Nephron (organoid): ENCODE measurements at regions not wholly inside any gene's neighbourhood (a gene's known extent, or its start where the extent isn't known, plus 50 kb on each side); places are given as distances from the start of the nearest gene placed in this dataset.

Experiments used
- H3K27ac Mint-ChIP-seq, 3 experiments: 2 replicates each; pipeline ENCODE4 v1.8.0; 2020; ENCODE audit warnings: mixed read lengths in 3 of 3, mild to moderate bottlenecking in 2 of 3, moderate library complexity in 1 of 3
- H3K27me3 Mint-ChIP-seq: 2 replicates; pipeline ENCODE4 v1.8.0; 2021; ENCODE audit warnings: low read depth, mild to moderate bottlenecking, moderate library complexity, mixed read lengths
- H3K36me3 Mint-ChIP-seq: 2 replicates; pipeline ENCODE4 v1.8.0; 2020; ENCODE audit warnings: low read depth, mixed read lengths
- H3K4me1 Mint-ChIP-seq: 2 replicates; pipeline ENCODE4 v1.8.0; 2020; ENCODE audit warnings: mixed read lengths
- H3K4me3 Mint-ChIP-seq, 3 experiments: 2 replicates each; pipeline ENCODE4 v1.8.0; 2020; ENCODE audit warnings: mild to moderate bottlenecking in 3 of 3, mixed read lengths in 3 of 3, moderate library complexity in 2 of 3
- H3K9me3 Mint-ChIP-seq: 2 replicates; pipeline ENCODE4 v1.8.0; 2020; ENCODE audit warnings: mixed read lengths
- TF ChIP-seq, protein P1 (sequence below), 3 experiments: fragments of 200-600 bp; sonication (generic); IDR thresholded peaks; one replicate each; pipeline ENCODE4 v1.5.0; 2021; ENCODE audit warnings: antibody characterized with exemption in 3 of 3; ENCODE audit not compliant: unreplicated experiment in 3 of 3

DNA sequence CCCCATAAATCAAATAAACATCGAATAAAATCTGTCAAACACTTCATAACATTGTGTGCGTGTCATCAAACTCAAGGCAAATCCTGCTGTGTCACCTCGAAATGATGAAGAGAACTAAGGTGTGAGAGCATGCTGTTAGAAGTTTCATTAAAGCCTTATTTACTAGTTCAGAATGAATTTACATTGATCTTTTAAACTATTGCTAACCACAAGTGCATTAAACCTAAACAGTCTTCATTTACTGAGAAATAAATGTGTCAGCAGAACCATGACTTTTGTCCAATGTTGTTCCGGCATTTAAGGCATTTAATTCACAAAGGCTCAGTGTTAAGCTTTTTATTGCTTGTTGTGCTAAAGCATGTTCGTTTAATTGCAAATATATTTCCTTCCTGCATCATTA, 474.4 kb downstream of the SETD4 start:
- H3K4me1 Mint-ChIP-seq = no peaks in the 10 kb centered on the region
- no peaks in the 10 kb centered on the region for H3K36me3 Mint-ChIP-seq
- TF ChIP-seq, protein P1, sequence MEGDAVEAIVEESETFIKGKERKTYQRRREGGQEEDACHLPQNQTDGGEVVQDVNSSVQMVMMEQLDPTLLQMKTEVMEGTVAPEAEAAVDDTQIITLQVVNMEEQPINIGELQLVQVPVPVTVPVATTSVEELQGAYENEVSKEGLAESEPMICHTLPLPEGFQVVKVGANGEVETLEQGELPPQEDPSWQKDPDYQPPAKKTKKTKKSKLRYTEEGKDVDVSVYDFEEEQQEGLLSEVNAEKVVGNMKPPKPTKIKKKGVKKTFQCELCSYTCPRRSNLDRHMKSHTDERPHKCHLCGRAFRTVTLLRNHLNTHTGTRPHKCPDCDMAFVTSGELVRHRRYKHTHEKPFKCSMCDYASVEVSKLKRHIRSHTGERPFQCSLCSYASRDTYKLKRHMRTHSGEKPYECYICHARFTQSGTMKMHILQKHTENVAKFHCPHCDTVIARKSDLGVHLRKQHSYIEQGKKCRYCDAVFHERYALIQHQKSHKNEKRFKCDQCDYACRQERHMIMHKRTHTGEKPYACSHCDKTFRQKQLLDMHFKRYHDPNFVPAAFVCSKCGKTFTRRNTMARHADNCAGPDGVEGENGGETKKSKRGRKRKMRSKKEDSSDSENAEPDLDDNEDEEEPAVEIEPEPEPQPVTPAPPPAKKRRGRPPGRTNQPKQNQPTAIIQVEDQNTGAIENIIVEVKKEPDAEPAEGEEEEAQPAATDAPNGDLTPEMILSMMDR (IDR thresholded peaks at IDR 0.05; ENCODE audit: unreplicated experiment in 3 of 3) = no peak
- no peaks in the 10 kb centered on the region for H3K9me3 Mint-ChIP-seq
- H3K27ac Mint-ChIP-seq = no peak overlapping the region
- H3K4me3 Mint-ChIP-seq = no peak overlapping the region
- H3K27me3 Mint-ChIP-seq = peaks cover 8% of the 10 kb centered on the region

DNA sequence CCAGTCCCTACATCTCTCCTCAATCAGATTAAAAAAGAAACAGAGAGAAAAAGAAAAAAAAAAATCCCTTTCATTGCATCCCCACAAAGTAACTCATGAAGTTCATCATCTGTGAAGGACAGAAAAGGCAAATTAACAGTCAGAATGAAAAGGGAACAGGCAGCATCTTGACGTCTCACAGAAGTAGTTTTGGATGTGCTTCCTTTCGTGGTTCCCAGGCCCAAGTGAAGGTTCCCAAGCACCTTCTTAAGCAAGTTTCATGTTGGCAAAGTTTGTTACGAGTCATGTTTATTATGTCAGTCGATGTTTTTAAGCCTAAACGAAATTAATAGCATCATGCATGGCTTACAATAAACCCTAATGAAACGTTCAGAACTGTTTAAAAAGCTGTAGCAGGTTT, 475.2 kb downstream of the SETD4 start:
- H3K9me3 Mint-ChIP-seq = no peaks in the 10 kb centered on the region
- TF ChIP-seq, protein P1 (IDR thresholded peaks at IDR 0.05; ENCODE audit: unreplicated experiment in 3 of 3) = no peak
- no peak overlapping the region for H3K4me3 Mint-ChIP-seq
- H3K4me1 Mint-ChIP-seq = no peaks in the 10 kb centered on the region
- H3K27me3 Mint-ChIP-seq = peaks cover 8% of the 10 kb centered on the region
- no peak overlapping the region for H3K27ac Mint-ChIP-seq
- H3K36me3 Mint-ChIP-seq = no peaks in the 10 kb centered on the region

DNA sequence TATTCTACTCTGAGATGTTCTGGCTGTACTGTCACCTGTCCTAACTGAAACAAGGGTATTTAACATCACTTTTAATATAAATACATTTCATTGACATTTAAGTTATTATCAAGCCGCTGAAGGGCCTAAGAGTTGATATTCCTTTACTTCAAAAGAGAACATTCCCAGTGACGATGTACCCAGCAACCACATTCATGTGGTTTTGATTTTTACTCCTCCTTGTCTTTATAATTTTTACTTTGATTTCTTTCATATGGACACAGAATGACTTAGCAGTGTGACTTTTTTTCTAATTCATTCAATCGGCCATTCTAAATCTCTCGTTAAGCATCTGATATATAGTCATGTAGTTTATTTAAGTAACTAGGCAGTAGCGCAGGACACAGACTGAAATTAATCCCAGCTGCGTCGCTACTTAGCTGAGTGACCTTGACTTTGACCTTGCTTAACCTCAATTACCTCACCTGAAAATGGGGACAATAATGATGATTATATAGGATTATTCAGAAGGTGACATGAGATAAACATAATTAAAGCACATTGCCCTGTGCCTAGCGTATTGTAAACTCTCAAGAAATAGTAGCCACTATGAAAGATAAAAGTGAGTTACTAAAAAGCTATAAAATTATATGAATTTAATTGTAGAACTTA, 476.6 kb downstream of the SETD4 start:
- H3K4me3 Mint-ChIP-seq = no peak overlapping the region
- H3K9me3 Mint-ChIP-seq = no peaks in the 10 kb centered on the region
- no peaks in the 10 kb centered on the region for H3K4me1 Mint-ChIP-seq
- H3K27ac Mint-ChIP-seq = no peak overlapping the region
- TF ChIP-seq, protein P1 (IDR thresholded peaks at IDR 0.05; ENCODE audit: unreplicated experiment in 3 of 3) = no peak
- no peaks in the 10 kb centered on the region for H3K36me3 Mint-ChIP-seq
- H3K27me3 Mint-ChIP-seq = peaks cover 8% of the 10 kb centered on the region

DNA sequence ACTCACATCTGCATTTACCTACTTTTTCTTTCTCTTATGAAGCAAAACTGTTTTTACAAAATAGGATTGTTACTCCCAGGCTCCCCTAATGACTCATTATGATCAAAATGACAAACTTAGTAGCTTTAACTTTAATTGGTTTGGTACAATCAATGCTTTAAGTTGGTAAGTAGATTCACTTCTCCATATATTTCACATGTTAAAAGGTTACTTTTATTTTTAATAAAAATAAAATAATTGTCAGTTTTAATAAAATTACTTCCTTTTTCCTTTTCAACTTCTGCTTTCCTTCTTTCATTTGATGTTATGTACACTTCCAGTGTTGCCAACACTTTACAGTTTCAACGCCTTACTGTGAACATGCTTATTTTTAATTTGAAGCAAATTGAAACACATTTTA, 477.6 kb downstream of the SETD4 start:
- Mint-ChIP-seq H3K4me1 (no peaks in the 10 kb centered on the region), H3K4me3 (no peak overlapping the region), H3K9me3 (no peaks in the 10 kb centered on the region), H3K27me3 (peaks cover 5% of the 10 kb centered on the region), H3K36me3 (no peaks in the 10 kb centered on the region), H3K27ac (no peak overlapping the region)
- TF ChIP-seq, protein P1 (IDR thresholded peaks at IDR 0.05; ENCODE audit: unreplicated experiment in 3 of 3) = no peak

DNA sequence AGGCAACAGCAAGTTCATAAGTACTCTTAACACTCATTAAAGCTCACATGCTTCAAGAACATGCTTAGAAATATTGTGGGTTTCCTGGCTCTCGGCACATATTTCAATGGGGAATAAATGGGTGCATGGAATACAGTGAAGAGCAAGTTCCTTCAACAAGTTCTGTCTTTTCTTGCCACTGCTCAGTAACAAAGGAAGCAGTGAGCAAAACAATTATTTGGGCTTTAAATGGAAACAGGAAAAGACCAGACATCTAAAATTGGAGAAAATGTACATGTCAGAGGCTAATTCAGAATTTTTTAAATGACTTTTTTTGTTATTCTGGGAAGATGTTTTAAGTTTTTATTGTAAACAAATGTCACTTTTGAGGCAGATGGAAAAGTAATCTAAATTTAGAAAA, 478.7 kb downstream of the SETD4 start:
- Mint-ChIP-seq H3K9me3 (no peaks in the 10 kb centered on the region), H3K27ac (no peak overlapping the region), H3K4me3 (no peak overlapping the region), H3K27me3 (peaks cover 4% of the 10 kb centered on the region), H3K36me3 (no peaks in the 10 kb centered on the region), H3K4me1 (no peaks in the 10 kb centered on the region)
- TF ChIP-seq, protein P1 (IDR thresholded peaks at IDR 0.05; ENCODE audit: unreplicated experiment in 3 of 3) = no peak
